Calu3 (cell line): ENCODE measurements at regions not wholly inside any gene's neighbourhood (a gene's known extent, or its start where the extent isn't known, plus 50 kb on each side); places are given as distances from the start of the nearest gene placed in this dataset.

ENCODE experiments used
- BruUV-seq: library from RNA; stranded (reverse); fragments of 400-500 nt; replicated peaks from 2 replicates; lab custom pipeline; 2021; lab: Mats Ljungman, UMichigan
- CTCF ChIA-PET: fragments of 300-600 bp; sonication (Branson Sonifier 250); formaldehyde crosslinking; loops from one replicate; lab custom pipeline; 2022; ENCODE audit warnings: antibody characterized with exemption; lab: Charles Lee
- DNase-seq: peaks from one replicate; pipeline ENCODE4 v3.0.0; 2022
- H3K27ac Mint-ChIP-seq: one replicate; pipeline ENCODE4 v1.8.0; 2022; ENCODE audit warnings: mixed read lengths; ENCODE audit not compliant: unreplicated experiment
- H3K27me3 Mint-ChIP-seq: one replicate; pipeline ENCODE4 v1.8.0; 2022; ENCODE audit warnings: mixed read lengths; ENCODE audit not compliant: unreplicated experiment
- H3K36me3 Mint-ChIP-seq: one replicate; pipeline ENCODE4 v1.8.0; 2022; ENCODE audit warnings: mild to moderate bottlenecking, moderate library complexity, mixed read lengths; ENCODE audit not compliant: insufficient read depth, unreplicated experiment
- H3K4me1 Mint-ChIP-seq: one replicate; pipeline ENCODE4 v1.8.0; 2022; ENCODE audit warnings: mild to moderate bottlenecking, low read depth, mixed read lengths; ENCODE audit not compliant: unreplicated experiment
- H3K4me3 Mint-ChIP-seq: one replicate; pipeline ENCODE4 v1.8.0; 2022; ENCODE audit warnings: mild to moderate bottlenecking, low read depth, moderate library complexity, mixed read lengths; ENCODE audit not compliant: unreplicated experiment
- H3K9me3 Mint-ChIP-seq: one replicate; pipeline ENCODE4 v1.8.0; 2022; ENCODE audit warnings: low read depth, mixed read lengths; ENCODE audit not compliant: unreplicated experiment
- CTCF ChIP-seq: fragments of 200-600 bp; IDR thresholded peaks from one replicate; pipeline ENCODE4 v1.8.0; 2022; ENCODE audit warnings: antibody characterized with exemption; ENCODE audit not compliant: unreplicated experiment
- intact Hi-C: fragments of 100-400 bp; cut with micrococcal nuclease; formaldehyde crosslinking; loops from one replicate; pipeline ENCODE4 v1.10.0; 2022; ENCODE audit not compliant: unreplicated experiment

GRCh38 chr21:20108976-20109540 lies 889.2 kb upstream of the NCAM2 start:
- Mint-ChIP-seq H3K4me3 (no peak overlapping the region), H3K9me3 (peaks cover 11% of the 10 kb centered on the region), H3K4me1 (no peaks in the 10 kb centered on the region), H3K27ac (no peak overlapping the region), H3K36me3 (no peaks in the 10 kb centered on the region), H3K27me3 (no peaks in the 10 kb centered on the region)
- TF ChIP-seq CTCF: no peak
- intact Hi-C loops: no loop called here
- CTCF ChIA-PET: no interaction called here
- no TSS peak for BruUV-seq
- no peak for DNase-seq

- no peak for TF ChIP-seq CTCF
- CTCF ChIA-PET: no interaction called here
- DNase-seq: no peak
- Mint-ChIP-seq H3K4me1 (no peaks in the 10 kb centered on the region), H3K9me3 (peaks cover 16% of the 10 kb centered on the region), H3K27me3 (no peaks in the 10 kb centered on the region), H3K4me3 (no peak overlapping the region), H3K27ac (no peak overlapping the region), H3K36me3 (no peaks in the 10 kb centered on the region)
- no TSS peak for BruUV-seq
- intact Hi-C loops: no loop called here
These were observed 887.8 kb upstream of the NCAM2 start for GRCh38 chr21:20110368-20110767.

GRCh38 chr21:20151741-20152140 lies 846.5 kb upstream of the NCAM2 start:
- Mint-ChIP-seq H3K4me3 (no peak overlapping the region), H3K4me1 (no peaks in the 10 kb centered on the region), H3K9me3 (peaks cover 3% of the 10 kb centered on the region), H3K27ac (no peak overlapping the region), H3K27me3 (no peaks in the 10 kb centered on the region), H3K36me3 (no peaks in the 10 kb centered on the region)
- intact Hi-C loops: no loop called here
- TF ChIP-seq CTCF: no peak
- no peak for DNase-seq
- BruUV-seq: no TSS peak
- CTCF ChIA-PET: no interaction called here

DNA sequence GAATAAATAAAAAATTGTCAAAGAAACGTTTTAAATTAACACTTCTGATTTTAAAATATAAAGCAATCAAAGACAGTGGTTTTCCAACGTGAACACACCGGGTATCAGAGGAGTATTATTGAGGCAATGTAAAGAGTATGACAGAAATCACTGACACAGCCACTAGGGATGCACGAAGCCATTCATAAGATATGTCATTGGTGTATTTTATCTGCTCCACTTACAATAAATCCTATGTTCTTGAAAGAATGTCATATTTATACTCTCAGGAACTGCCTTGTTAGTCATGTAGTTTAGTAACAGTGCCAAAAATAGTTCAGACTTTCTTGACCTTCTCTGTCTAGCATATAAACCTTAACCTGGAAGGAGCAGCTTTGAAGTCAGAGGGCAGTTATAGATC lies 835.0 kb upstream of the NCAM2 start:
- H3K9me3 Mint-ChIP-seq: no peaks in the 10 kb centered on the region
- H3K36me3 Mint-ChIP-seq: no peaks in the 10 kb centered on the region
- no peaks in the 10 kb centered on the region for H3K4me1 Mint-ChIP-seq
- CTCF ChIA-PET: no interaction called here
- TF ChIP-seq CTCF: no peak
- DNase-seq: no peak
- BruUV-seq: no TSS peak
- no peak overlapping the region for H3K27ac Mint-ChIP-seq
- H3K27me3 Mint-ChIP-seq: no peaks in the 10 kb centered on the region
- intact Hi-C loops: no loop called here
- H3K4me3 Mint-ChIP-seq: no peak overlapping the region
